ENCODE measurements at regions not wholly inside any gene's neighbourhood (a gene's known extent, or its start where the extent isn't known, plus 50 kb on each side); places are given as distances from the start of the nearest gene placed in this dataset.

DNA sequence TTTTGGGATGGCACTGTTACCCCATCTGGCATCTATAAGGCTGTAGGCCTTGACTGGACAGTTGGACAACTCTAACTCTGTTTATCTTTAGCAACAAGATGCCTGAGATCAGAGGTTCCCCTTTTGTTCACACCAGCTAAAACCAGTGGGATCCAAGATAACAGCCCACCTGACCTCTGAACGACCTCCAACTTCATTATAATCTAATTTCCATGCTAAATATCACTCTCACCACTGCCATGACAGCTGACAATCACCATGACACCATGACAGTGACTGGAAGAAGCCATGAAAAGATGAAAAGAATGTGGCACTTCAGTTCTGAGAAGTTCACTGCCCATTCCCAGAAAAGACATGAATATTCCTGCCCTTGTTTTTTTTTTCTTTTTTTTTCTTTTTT, 281.4 kb upstream of the TAC1 start:
- Histone ChIP-seq H3K27ac (ENCODE audit: insufficient read length, low read depth, low read length) (no peak overlapping the region), H3K23me2 (ENCODE audit: insufficient read length, low read depth, low read length, poor library complexity, severe bottlenecking) (no peaks in the 10 kb centered on the region), H4K20me1 (ENCODE audit: control insufficient read depth, insufficient read depth, insufficient read length) (no peaks in the 10 kb centered on the region), H4K8ac (replicated peaks; ENCODE audit: insufficient read length, low read depth, low read length) (no peak overlapping the region), H3K18ac (ENCODE audit: insufficient read length, low read depth, low read length) (no peak overlapping the region), H3T11ph (ENCODE audit: low read length) (no peak overlapping the region), H2BK20ac (ENCODE audit: low read depth, low read length, poor library complexity, severe bottlenecking) (no peak overlapping the region), H3K4ac (ENCODE audit: low read depth, low read length) (no peak overlapping the region), H3K4me1 (ENCODE audit: insufficient read depth, low read length) (no peaks in the 10 kb centered on the region), H3K56ac (ENCODE audit: insufficient read length, low read depth, low read length) (no peak overlapping the region), H3K79me1 (ENCODE audit: insufficient read depth, low read depth, low read length, poor library complexity, severe bottlenecking) (no peaks in the 10 kb centered on the region), H4K91ac (ENCODE audit: insufficient read length, low read depth, low read length) (no peak overlapping the region), H3K9me3 (ENCODE audit: control insufficient read depth, low read depth, low read length) (no peaks in the 10 kb centered on the region), H3K4me2 (ENCODE audit: insufficient read depth, insufficient read length, low read length) (no peak overlapping the region), H2AFZ (ENCODE audit: low read length) (no peak overlapping the region), H2AK5ac (ENCODE audit: insufficient read length, low read length) (no peak overlapping the region), H3K9ac (ENCODE audit: extremely low read depth, insufficient read length, low read length) (no peak overlapping the region), H3K79me2 (ENCODE audit: insufficient read depth, low read length) (no peaks in the 10 kb centered on the region), H3K14ac (ENCODE audit: insufficient read depth, low read length) (no peak overlapping the region), H3K27me3 (ENCODE audit: insufficient read depth, low read length) (no peaks in the 10 kb centered on the region), H2BK5ac (ENCODE audit: insufficient read length, low read length) (no peak overlapping the region), H2BK120ac (ENCODE audit: low read depth, low read length, poor library complexity, severe bottlenecking) (no peak overlapping the region), H4K5ac (ENCODE audit: insufficient read length, low read depth, low read length) (no peak overlapping the region), H2BK15ac (ENCODE audit: low read depth, low read length) (no peak overlapping the region), H3K23ac (ENCODE audit: insufficient read length, low read depth, low read length) (no peak overlapping the region), H2BK12ac (ENCODE audit: insufficient read length, low read depth, low read length) (no peak overlapping the region)
- H3K9me3 Mint-ChIP-seq = peaks cover 8 to 11% of the 10 kb centered on the region in 2 experiments
- no peak for TF ChIP-seq CTCF (conservative IDR thresholded peaks at IDR 0.05)
- no peak for DNase-seq
- peaks cover 2 to 4% of the 10 kb centered on the region in 2 experiments; a peak in 2 of 4 replicates for H3K4me1 Mint-ChIP-seq
- H3K4me3 Mint-ChIP-seq = no peak overlapping the region
- no peak overlapping the region for H3K27ac Mint-ChIP-seq
- peaks cover 2 to 6% (median 3%) of the 10 kb centered on the region in 3 experiments; a peak in 5 of 7 replicates for H3K36me3 Mint-ChIP-seq (ENCODE audit: insufficient read depth in 1 of 3, low read depth in 3 of 3)
- peaks cover 3% of the 10 kb centered on the region; the same call in 1 of the 2 replicates for H3K27me3 Mint-ChIP-seq (ENCODE audit: low read depth)
- no CpG with 5 or more reads among the region's 1 CpG for WGBS (ENCODE audit: extremely low coverage, insufficient read length, low lambda C conversion rate)
